Right lobe of liver (tissue), 6 donors: ENCODE measurements at regions not wholly inside any gene's neighbourhood (a gene's known extent, or its start where the extent isn't known, plus 50 kb on each side); places are given as distances from the start of the nearest gene placed in this dataset.

Experiments
- ATAC-seq, 4 donors: fragments of 200-7000 bp; cut with Tn5 transposase; one replicate each; pipeline ENCODE4 v1.9.1; 2020; ENCODE audit warnings: mild to moderate bottlenecking in 4 of 4, moderate library complexity in 4 of 4
- DNase-seq, 3 donors: peaks; one replicate each; pipeline ENCODE4 v3.0.0-alpha.2; 2020
- H3K27ac ChIP-seq, 3 donors: fragments of 200-600 bp; one replicate each; pipeline ENCODE4 v1.8.0; 2022
- H3K27me3 ChIP-seq, 2 donors: fragments of 200-600 bp; one replicate each; pipeline ENCODE4 v1.8.0; 2022
- H3K36me3 ChIP-seq, 4 donors: fragments of 200-600 bp; sonication (generic) in 1 of 4; one replicate each; pipeline versions ENCODE4 v1.5.1 to v1.8.0; 2017 to 2022; ENCODE audit warnings: control low read depth in 1 of 4
- H3K4me1 ChIP-seq, 4 donors: fragments of 200-600 bp; sonication (generic) in 1 of 4; one replicate each; pipeline versions ENCODE4 v1.5.1 to v1.8.0; 2017 to 2022; ENCODE audit warnings: control low read depth in 1 of 4
- H3K4me3 ChIP-seq, 3 donors: fragments of 200-600 bp; one replicate each; pipeline ENCODE4 v1.8.0; 2022
- H3K9me3 ChIP-seq, 4 donors: fragments of 200-600 bp; sonication (generic) in 1 of 4; one replicate each; pipeline versions ENCODE4 v1.5.1 to v1.8.0; 2017 to 2022; ENCODE audit warnings: control low read depth in 1 of 4
- POLR2A ChIP-seq: fragments of 450-650 bp; IDR thresholded peaks from one replicate; pipeline ENCODE4 v1.6.1; 2017; ENCODE audit warnings: antibody characterized with exemption, mild to moderate bottlenecking
- WGBS: methylation state at CpG from one replicate; pipeline ENCODE4 v1.1.6; 2018; ENCODE audit warnings: low coverage, low lambda C conversion rate; ENCODE audit not compliant: insufficient coverage; ENCODE audit errors: missing lambda C conversion rate; 5-methylcytosine and 5-hydroxymethylcytosine counted together
- intact Hi-C, 2 donors: fragments of 100-400 bp; cut with DNase I; formaldehyde crosslinking; loops; one replicate each; pipeline versions ENCODE4 v1.11.2 to v1.14.1; 2022
- TF ChIP-seq, protein P1 (sequence below), 4 donors: fragments of 200-600 bp in 3 of 4; fragments of 450-650 bp in 1 of 4; IDR thresholded peaks; one replicate each; pipeline versions ENCODE4 v1.5.1 to v1.8.0; 2016 to 2022; ENCODE audit warnings: antibody characterized with exemption in 4 of 4, mild to moderate bottlenecking in 2 of 4
- donor health status: DM: no; HTN: yes; CAD: no.
- donor health status: DM: no; HTN: no; CAD: no.
- donor health status: DM: no; HTN: no; CAD: no.
- donor health status: DM: no; HTN: yes; CAD: no.
- donor health status: DM: no; HTN: yes; CAD: no.

GRCh38 chr11:116466191-116466590 lies 306.6 kb downstream of the BUD13 start:
- no peak overlapping the region for H3K4me3 ChIP-seq
- no peak for ATAC-seq
- H3K36me3 ChIP-seq, result no peaks in the 10 kb centered on the region

GRCh38 chr11:116465056-116465455 lies 307.7 kb downstream of the BUD13 start:
- ATAC-seq (no peak), DNase-seq (no peak)
- Histone ChIP-seq H3K9me3 (no peaks in the 10 kb centered on the region), H3K27ac (no peak overlapping the region), H3K4me3 (no peak overlapping the region), H3K27me3 (no peaks in the 10 kb centered on the region), H3K36me3 (no peaks in the 10 kb centered on the region), H3K4me1 (no peaks in the 10 kb centered on the region)
- WGBS, result 81% methylated on average over 4 of the region's 4 CpGs
- intact Hi-C loops, result no loop called here
- TF ChIP-seq, protein P1, sequence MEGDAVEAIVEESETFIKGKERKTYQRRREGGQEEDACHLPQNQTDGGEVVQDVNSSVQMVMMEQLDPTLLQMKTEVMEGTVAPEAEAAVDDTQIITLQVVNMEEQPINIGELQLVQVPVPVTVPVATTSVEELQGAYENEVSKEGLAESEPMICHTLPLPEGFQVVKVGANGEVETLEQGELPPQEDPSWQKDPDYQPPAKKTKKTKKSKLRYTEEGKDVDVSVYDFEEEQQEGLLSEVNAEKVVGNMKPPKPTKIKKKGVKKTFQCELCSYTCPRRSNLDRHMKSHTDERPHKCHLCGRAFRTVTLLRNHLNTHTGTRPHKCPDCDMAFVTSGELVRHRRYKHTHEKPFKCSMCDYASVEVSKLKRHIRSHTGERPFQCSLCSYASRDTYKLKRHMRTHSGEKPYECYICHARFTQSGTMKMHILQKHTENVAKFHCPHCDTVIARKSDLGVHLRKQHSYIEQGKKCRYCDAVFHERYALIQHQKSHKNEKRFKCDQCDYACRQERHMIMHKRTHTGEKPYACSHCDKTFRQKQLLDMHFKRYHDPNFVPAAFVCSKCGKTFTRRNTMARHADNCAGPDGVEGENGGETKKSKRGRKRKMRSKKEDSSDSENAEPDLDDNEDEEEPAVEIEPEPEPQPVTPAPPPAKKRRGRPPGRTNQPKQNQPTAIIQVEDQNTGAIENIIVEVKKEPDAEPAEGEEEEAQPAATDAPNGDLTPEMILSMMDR (IDR thresholded peaks at IDR 0.05), result no peak
- no peak for TF ChIP-seq POLR2A

More at GRCh38 chr11:116466191-116466590, 306.6 kb downstream of the BUD13 start:
- TF ChIP-seq, protein P1 (IDR thresholded peaks at IDR 0.05), result no peak
- TF ChIP-seq POLR2A, result no peak
- 93% methylated on average over 4 of the region's 6 CpGs for WGBS
- no peak overlapping the region for H3K27ac ChIP-seq
- H3K9me3 ChIP-seq, result no peaks in the 10 kb centered on the region
- DNase-seq, result no peak
- intact Hi-C loops, result no loop called here
- H3K27me3 ChIP-seq, result no peaks in the 10 kb centered on the region
- no peaks in the 10 kb centered on the region for H3K4me1 ChIP-seq

DNA sequence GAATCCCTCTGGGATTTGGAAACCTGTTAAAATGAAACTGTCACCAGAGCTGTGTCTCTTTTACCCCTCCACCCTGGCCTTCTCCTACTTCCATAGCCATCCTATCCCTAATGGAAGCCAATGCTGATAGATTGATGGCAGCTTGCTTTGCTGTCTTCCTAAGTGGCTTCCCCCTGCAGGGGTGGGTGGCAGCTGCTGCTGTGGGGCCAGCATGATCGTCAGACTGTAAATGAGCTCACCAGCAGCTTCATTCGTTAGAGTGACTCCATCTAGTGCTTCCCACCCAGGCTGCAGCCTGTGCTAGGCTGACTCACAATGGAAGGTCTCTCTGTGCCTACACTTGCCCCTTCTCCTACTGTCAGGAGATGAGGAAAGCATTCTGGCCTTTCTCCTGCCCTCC lies 311.0 kb downstream of the BUD13 start:
- 40% methylated on average over 1 of the region's 2 CpGs for WGBS
- H3K36me3 ChIP-seq, result no peaks in the 10 kb centered on the region
- H3K27ac ChIP-seq, result no peak overlapping the region
- no peaks in the 10 kb centered on the region for H3K9me3 ChIP-seq
- no peak overlapping the region for H3K4me3 ChIP-seq
- no peak for ATAC-seq
- no peaks in the 10 kb centered on the region for H3K27me3 ChIP-seq
- H3K4me1 ChIP-seq, result no peaks in the 10 kb centered on the region
- DNase-seq, result no peak
- TF ChIP-seq, protein P1 (IDR thresholded peaks at IDR 0.05), result no peak
- no peak for TF ChIP-seq POLR2A
- intact Hi-C loops, result no loop called here

- H3K4me1 ChIP-seq, result no peaks in the 10 kb centered on the region
- ATAC-seq (no peak), DNase-seq (no peak)
- H3K27ac ChIP-seq, result no peak overlapping the region
- H3K4me3 ChIP-seq, result no peak overlapping the region
- TF ChIP-seq POLR2A, result no peak
- no peaks in the 10 kb centered on the region for H3K9me3 ChIP-seq
- intact Hi-C loops, result no loop called here
- no peaks in the 10 kb centered on the region for H3K36me3 ChIP-seq
- WGBS, result 70% methylated on average over 2 of the region's 3 CpGs
- H3K27me3 ChIP-seq, result no peaks in the 10 kb centered on the region
Observed at GRCh38 chr11:116460156-116460920, 312.4 kb downstream of the BUD13 start.

DNA sequence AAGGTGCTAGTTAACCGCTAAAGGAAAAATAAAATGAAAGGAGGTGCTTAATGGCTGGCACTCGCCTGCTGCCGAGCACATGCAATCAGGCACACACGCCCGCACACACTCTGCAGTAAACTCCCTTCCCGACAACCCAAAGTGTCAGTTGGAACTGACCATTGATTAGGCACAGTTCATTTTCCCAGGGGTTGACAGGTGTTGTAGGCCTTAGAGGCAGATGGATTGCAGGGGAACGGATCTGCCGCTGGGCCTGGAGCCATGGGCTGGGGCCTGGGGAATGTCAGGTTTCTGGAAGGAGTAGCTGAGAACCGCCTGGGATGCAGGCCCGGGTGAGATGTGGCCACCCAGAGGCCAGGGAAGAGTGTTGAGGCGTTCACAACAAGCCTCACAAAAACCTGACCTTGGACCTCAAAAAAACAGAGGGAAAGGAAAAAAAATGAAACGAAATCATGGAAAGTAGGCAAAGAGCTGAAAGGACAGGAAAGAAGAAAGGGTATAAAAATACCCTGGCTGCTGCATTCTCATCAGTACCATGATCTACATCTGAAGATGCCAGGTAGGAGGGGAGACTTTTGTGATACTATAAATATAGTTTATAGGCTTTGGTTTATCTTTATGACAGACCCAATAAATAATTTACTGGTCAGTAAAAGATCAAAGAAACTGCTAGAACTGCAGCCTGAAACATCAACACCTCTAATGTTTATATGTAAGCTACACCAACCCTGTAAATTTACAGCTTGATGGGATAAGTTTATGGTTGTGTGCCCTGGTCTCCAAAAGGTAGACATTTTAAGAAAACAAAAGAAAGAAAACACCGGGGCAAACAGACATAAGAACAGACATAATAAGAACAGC lies 313.4 kb downstream of the BUD13 start:
- Histone ChIP-seq H3K4me3 (no peak overlapping the region), H3K27ac (no peak overlapping the region), H3K4me1 (no peaks in the 10 kb centered on the region), H3K9me3 (no peaks in the 10 kb centered on the region), H3K27me3 (no peaks in the 10 kb centered on the region), H3K36me3 (no peaks in the 10 kb centered on the region)
- 50% methylated on average over 9 of the region's 13 CpGs for WGBS
- intact Hi-C loops, result no loop called here
- DNase-seq, result no peak
- no peak for ATAC-seq
- TF ChIP-seq, protein P1 (IDR thresholded peaks at IDR 0.05), result no peak
- TF ChIP-seq POLR2A, result no peak
